GM12891 (cell line): ENCODE measurements at regions not wholly inside any gene's neighbourhood (a gene's known extent, or its start where the extent isn't known, plus 50 kb on each side); places are given as distances from the start of the nearest gene placed in this dataset.

Source experiments
- PAX5 ChIP-seq: IDR thresholded peaks from 2 replicates; pipeline ENCODE4 v1.6.1; 2011; ENCODE audit warnings: low read length, moderate library complexity, mild to moderate bottlenecking; ENCODE audit not compliant: insufficient read depth, severe bottlenecking
- POLR2A ChIP-seq: IDR thresholded peaks from 2 replicates; pipeline ENCODE4 v1.6.1; 2011; ENCODE audit warnings: low read depth, low read length, control low read depth
- POLR2AphosphoS5 ChIP-seq: IDR thresholded peaks from 2 replicates; pipeline ENCODE4 v1.6.1; 2011; ENCODE audit warnings: low read depth, low read length, control low read depth
- SPI1 ChIP-seq: IDR thresholded peaks from 2 replicates; pipeline ENCODE4 v1.6.1; 2011; ENCODE audit warnings: low read depth, low read length, control low read depth
- TAF1 ChIP-seq: IDR thresholded peaks from 2 replicates; pipeline ENCODE4 v1.6.1; 2011; ENCODE audit warnings: low read depth, low read length, control low read depth

GRCh38 chr9:78470741-78471140, 173.8 kb downstream of the PSAT1 start:
- TF ChIP-seq SPI1 (no peak), POLR2A (no peak), TAF1 (no peak), POLR2AphosphoS5 (no peak), PAX5 (no peak)
